ENCODE measurements at regions not wholly inside any gene's neighbourhood (a gene's known extent, or its start where the extent isn't known, plus 50 kb on each side); places are given as distances from the start of the nearest gene placed in this dataset.

- intact Hi-C loops (cut with micrococcal nuclease; ENCODE audit: unreplicated experiment): no loop called here
- no peaks in the 10 kb centered on the region for H3K4me1 Mint-ChIP-seq (ENCODE audit: low read depth, unreplicated experiment)
- no peak for DNase-seq
Measured at GRCh38 chr11:28739489-28740280, 631.5 kb downstream of the METTL15 start.

GRCh38 chr11:28738549-28738948 is 630.4 kb downstream of the METTL15 start:
- no peak for TF ChIP-seq CTCF (IDR thresholded peaks at IDR 0.05; ENCODE audit: insufficient read depth in 1 of 2, low read depth in 1 of 2, low read length in 1 of 2, severe bottlenecking in 1 of 2, unreplicated experiment in 1 of 2)
- Mint-ChIP-seq H3K36me3 (ENCODE audit: insufficient read depth, unreplicated experiment) (no peaks in the 10 kb centered on the region), H3K27me3 (ENCODE audit: insufficient read depth, unreplicated experiment) (no peaks in the 10 kb centered on the region), H3K9me3 (ENCODE audit: unreplicated experiment) (no peaks in the 10 kb centered on the region), H3K4me3 (ENCODE audit: unreplicated experiment) (no peak overlapping the region), H3K4me1 (ENCODE audit: low read depth, unreplicated experiment) (no peaks in the 10 kb centered on the region), H3K27ac (ENCODE audit: unreplicated experiment) (no peak overlapping the region)
- ChIA-PET POLR2A (no interaction called here), CTCF (no interaction called here)
- intact Hi-C loops (cut with micrococcal nuclease; ENCODE audit: unreplicated experiment): no loop called here
- DNase-seq: no peak
- H3K4me3 ChIP-seq (ENCODE audit: low read depth, low read length): no peak overlapping the region
- BruUV-seq (replicated peaks): no TSS peak
- no peaks in the 10 kb centered on the region for H3K27me3 ChIP-seq (replicated peaks; ENCODE audit: control insufficient read depth, insufficient read depth, low read length)
- peaks cover 7% of the 10 kb centered on the region; the same call in 1 of the 2 replicates for H3K4me1 ChIP-seq
- H3K9me3 ChIP-seq: no peaks in the 10 kb centered on the region
- H3K36me3 ChIP-seq (ENCODE audit: control insufficient read depth, insufficient read depth, low read length): no peaks in the 10 kb centered on the region

More at GRCh38 chr11:28739489-28740280, 631.5 kb downstream of the METTL15 start:
- no peaks in the 10 kb centered on the region for H3K9me3 Mint-ChIP-seq (ENCODE audit: unreplicated experiment)
- CTCF ChIA-PET: no interaction called here
- H3K36me3 Mint-ChIP-seq (ENCODE audit: insufficient read depth, unreplicated experiment): no peaks in the 10 kb centered on the region
- H3K27ac Mint-ChIP-seq (ENCODE audit: unreplicated experiment): no peak overlapping the region
- no peak overlapping the region for H3K4me3 Mint-ChIP-seq (ENCODE audit: unreplicated experiment)
- no peaks in the 10 kb centered on the region for H3K9me3 ChIP-seq
- no peak for TF ChIP-seq CTCF (IDR thresholded peaks at IDR 0.05; ENCODE audit: insufficient read depth in 1 of 2, low read depth in 1 of 2, low read length in 1 of 2, severe bottlenecking in 1 of 2, unreplicated experiment in 1 of 2)
- no peaks in the 10 kb centered on the region for H3K27me3 ChIP-seq (replicated peaks; ENCODE audit: control insufficient read depth, insufficient read depth, low read length)
- H3K27me3 Mint-ChIP-seq (ENCODE audit: insufficient read depth, unreplicated experiment): no peaks in the 10 kb centered on the region
- H3K36me3 ChIP-seq (ENCODE audit: control insufficient read depth, insufficient read depth, low read length): no peaks in the 10 kb centered on the region
- peaks cover 7% of the 10 kb centered on the region; the same call in 1 of the 2 replicates for H3K4me1 ChIP-seq
- BruUV-seq (replicated peaks): no TSS peak
- POLR2A ChIA-PET: no interaction called here
- no peak overlapping the region for H3K4me3 ChIP-seq (ENCODE audit: low read depth, low read length)

- Mint-ChIP-seq H3K36me3 (ENCODE audit: insufficient read depth, unreplicated experiment) (no peaks in the 10 kb centered on the region), H3K4me1 (ENCODE audit: low read depth, unreplicated experiment) (no peaks in the 10 kb centered on the region), H3K9me3 (ENCODE audit: unreplicated experiment) (peaks cover 10% of the 10 kb centered on the region), H3K27me3 (ENCODE audit: insufficient read depth, unreplicated experiment) (no peaks in the 10 kb centered on the region), H3K27ac (ENCODE audit: unreplicated experiment) (no peak overlapping the region), H3K4me3 (ENCODE audit: unreplicated experiment) (no peak overlapping the region)
- ChIA-PET POLR2A (interaction anchor here (0.6 kb wide), 1 partner anchor 573 kb away, joined by 3 read pairs; no protein-coding TSS in a partner anchor), CTCF (interaction anchor here (0.6 kb wide), 1 partner anchor 153 kb away, joined by 4 read pairs; no protein-coding TSS in a partner anchor)
- Histone ChIP-seq H3K27me3 (replicated peaks; ENCODE audit: control insufficient read depth, insufficient read depth, low read length) (no peaks in the 10 kb centered on the region), H3K4me1 (0 out of 2 replicates have a peak, but pooled peaks cover 7% of the 10 kb centered on the region), H3K4me3 (ENCODE audit: low read depth, low read length) (no peak overlapping the region), H3K36me3 (ENCODE audit: control insufficient read depth, insufficient read depth, low read length) (no peaks in the 10 kb centered on the region), H3K9me3 (no peaks in the 10 kb centered on the region)
- intact Hi-C loops (cut with micrococcal nuclease; ENCODE audit: unreplicated experiment): no loop called here
- DNase-seq: no peak
- no peak for TF ChIP-seq CTCF (IDR thresholded peaks at IDR 0.05; ENCODE audit: insufficient read depth in 1 of 2, low read depth in 1 of 2, low read length in 1 of 2, severe bottlenecking in 1 of 2, unreplicated experiment in 1 of 2)
- no TSS peak for BruUV-seq (replicated peaks)
Measured at GRCh38 chr11:28736256-28736655, 628.1 kb downstream of the METTL15 start.

Measured in Caco-2 (cell line).